ENCODE measurements at regions not wholly inside any gene's neighbourhood (a gene's known extent, or its start where the extent isn't known, plus 50 kb on each side); places are given as distances from the start of the nearest gene placed in this dataset.
"Not testable (repeated sequence)": the region's sequence is repeated elsewhere in the genome, so short reads cannot be mapped to it uniquely, and the experiment has no call there.

DNA sequence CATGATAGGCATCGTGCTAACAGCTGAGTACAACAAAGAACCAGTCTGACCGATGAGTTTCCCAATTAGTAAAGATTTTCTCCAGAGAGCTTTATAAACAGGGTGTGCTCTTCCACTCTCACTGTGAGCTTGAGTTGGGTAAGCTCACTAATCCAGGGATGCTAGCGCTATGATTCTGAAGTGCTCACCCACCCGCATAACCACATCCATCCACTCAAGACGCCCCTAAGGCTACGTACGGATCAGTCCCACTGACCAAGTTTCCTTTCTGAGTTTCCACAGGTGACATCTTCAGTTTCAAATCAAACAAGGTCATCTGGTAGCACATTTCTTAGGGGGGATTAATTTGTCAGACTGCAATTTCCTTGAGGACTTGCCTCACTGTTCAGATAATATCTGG lies 141.1 kb upstream of the ABI3BP start:
- DNase-seq = no peak

DNA sequence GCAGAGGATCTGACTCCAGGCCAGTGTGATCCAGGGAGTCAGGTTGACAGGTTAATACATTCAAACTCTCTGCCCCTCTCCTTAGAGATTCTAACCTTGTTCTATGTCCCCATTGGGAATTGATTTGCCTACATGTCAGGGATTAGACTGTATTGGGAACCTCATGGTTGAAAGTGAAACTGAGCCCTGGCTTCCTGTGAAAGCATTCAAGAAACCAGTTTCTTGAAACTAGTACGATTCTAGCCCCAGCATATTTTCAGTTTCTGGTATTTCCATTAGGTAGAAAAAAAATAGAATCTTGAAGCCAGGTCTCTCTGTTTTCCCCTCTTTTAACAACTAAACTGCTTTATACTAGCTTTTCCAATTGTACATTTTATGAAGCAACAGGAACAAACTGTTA lies 140.4 kb upstream of the ABI3BP start:
- no peak for DNase-seq

DNA sequence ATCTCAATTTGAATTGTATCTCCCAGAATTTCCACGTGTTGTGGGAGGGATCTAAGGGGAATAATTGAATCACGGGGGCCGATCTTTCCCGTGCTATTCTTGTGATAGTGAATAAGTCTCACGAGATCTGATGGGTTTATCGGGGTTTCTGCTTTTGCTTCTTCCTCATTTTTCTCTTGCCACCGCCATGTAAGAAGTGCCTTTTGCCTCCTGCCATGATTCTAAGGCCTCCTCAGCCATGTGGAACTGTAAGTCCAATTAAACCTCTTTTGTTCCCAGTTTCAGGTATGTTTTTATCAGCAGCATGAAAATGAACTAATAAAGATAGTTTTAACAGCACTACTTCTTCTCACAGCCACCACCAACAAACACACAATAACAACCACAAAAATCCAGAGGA lies 140.0 kb upstream of the ABI3BP start:
- DNase-seq = not testable (repeated sequence)

DNA sequence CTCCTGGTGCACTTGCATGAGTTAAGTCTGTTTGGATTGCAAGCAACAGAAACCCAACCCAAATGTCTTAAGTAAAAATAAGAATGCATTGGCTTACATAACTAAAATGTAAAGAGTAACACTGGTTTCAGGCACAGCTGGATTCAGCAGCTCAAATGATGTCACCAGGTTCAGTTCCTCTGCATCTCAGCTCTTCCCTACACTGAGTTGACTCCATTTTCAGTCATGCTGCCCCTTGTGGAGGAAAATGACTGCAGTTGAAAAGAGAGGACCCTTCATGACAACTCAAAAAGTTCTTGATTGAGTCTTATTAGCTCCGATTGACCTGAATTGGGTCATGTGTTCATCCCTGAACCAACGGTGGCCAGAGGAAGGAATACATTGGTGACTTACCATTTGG lies 138.5 kb upstream of the ABI3BP start:
- DNase-seq = no peak

DNA sequence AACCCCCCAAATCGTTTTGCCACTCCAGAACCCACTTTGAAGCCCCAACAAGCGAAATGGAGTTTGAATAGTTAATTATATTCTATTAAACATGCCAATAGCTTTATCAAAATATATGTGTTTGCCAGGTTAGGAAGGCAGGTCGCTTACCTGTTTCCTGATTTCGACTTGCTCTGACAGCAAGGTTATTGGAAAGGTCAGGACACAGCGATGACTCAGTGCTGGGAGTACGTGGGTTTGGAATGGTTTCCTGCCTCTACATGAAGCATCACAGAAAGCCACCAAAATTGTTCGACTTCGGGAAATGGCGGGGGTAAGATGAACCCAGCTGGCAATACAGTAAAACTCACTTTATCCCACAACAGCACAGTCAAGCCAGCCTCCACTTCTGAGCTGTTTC lies 135.6 kb upstream of the ABI3BP start:
- no peak for DNase-seq

DNA sequence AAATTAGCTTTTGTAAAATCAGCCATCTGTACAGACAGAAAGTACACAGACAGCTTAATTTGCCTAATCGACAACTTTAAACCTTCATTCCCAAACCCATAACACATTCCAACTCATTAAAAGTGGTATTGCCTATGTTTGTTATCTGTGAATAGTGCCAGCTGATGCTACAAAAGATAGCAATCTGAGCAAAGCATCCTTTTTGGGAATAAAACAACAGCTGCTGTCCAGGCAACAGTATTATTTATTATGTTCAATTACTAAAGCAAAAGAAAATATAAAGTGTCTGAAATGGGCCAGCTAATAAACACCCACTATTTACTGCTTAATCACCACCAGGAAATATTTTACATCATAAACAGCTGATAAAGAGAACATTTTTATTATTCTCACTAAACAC lies 134.8 kb upstream of the ABI3BP start:
- DNase-seq = no peak

DNA sequence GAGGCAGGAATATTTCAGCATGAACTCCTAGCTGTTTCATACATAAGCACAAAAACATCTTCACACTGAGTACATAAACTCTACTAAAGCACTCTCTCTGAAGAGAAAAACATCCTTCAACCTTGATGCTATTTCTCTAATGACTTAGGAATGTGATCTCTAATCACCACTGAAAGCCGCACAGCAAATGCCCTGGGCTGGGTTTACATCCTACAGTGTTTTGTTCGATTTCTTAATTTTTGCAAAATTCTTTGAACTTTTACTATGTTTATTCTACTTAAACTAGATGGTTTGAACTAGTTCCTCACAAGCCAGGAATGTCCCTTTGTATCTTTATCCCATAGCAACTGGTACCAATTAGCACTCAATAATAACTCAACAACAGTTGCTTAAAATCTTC lies 130.9 kb upstream of the ABI3BP start:
- no peak for DNase-seq

- no peak for DNase-seq
These were observed 129.9 kb upstream of the ABI3BP start for GRCh38 chr3:101123081-101123480.

DNA sequence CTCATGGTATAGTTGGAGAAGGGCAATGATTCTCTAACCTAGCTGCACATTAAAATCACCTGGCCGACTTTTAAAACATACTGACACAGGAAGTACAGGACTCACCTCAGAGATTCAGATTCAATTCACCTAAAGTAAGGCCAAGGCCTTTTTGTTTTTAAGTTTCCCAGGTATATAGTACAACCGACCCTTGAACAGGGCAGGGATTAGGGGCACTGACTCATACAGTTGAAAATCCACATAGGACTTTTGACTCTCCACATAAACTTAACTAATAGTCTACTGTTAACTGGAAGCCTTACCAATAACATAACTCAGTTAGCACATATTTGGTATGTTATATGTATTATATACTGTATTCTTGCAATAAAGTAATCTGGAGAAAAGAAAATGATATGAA lies 129.5 kb upstream of the ABI3BP start:
- DNase-seq = no peak

DNA sequence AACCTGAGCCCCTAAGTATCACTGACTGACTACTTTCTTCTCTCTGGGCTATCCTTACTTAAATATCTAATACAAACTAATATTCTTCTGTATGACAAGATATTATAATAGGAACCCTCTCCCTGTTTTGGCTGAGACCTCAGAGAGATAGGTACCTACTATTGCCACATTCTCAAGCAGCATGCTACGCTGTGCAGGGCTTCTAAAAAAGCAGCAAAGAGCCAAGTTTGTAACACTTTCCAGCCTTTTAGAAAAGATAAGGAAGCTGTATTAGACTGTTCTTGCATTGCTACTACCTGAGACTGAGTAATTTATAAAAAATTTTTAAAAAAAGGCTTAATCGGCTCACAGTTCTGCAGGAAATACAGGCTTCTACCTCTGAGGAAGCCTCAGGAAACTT lies 126.8 kb upstream of the ABI3BP start:
- DNase-seq = no peak

- no peak for DNase-seq
These were observed 126.3 kb upstream of the ABI3BP start for GRCh38 chr3:101119535-101119934.

GRCh38 chr3:101117980-101118379 lies 124.8 kb upstream of the ABI3BP start:
- DNase-seq = no peak

DNA sequence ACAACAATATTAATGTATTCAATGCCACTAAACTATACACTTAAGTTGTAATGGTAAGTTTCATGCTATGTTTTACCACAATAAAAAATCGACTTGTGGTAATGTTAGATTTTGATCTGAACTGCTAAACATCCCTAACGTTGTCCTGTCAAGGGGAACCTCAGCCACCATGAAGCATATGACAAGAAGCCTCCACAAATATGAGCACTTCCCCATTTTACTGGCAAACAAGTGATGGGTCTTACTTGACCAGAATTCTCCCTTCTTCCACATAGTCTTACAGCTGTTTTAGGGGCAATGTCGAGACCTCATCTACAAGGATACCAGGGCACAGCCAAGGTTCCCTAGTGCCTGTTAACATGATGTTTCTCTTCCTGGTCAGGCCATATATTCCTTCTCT lies 124.2 kb upstream of the ABI3BP start:
- no peak for DNase-seq

- not testable (repeated sequence) for DNase-seq
These were observed 117.1 kb upstream of the ABI3BP start for GRCh38 chr3:101110295-101110694.

DNA sequence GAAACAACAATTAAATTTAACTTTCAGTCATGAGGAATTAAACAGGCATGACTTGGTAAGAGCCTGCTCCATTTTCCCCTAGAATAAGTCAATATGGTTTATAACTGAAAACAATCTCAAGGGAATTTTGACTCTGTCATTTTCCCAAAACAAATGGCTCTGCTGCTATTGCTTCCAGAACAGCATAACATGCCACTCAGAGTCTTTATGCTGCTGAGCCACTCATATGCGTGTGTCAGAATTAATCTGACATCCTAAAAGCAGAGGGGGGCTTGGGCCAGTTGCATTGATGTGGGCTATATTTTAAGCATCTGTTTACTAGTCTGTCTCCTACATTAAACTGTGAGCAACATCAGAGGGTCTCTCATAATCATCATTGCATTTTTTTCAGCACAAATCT lies 111.1 kb upstream of the ABI3BP start:
- no peak for DNase-seq

- DNase-seq = no peak
These were observed 109.6 kb upstream of the ABI3BP start for GRCh38 chr3:101102678-101103296.

- no peak for DNase-seq
These were observed 107.3 kb upstream of the ABI3BP start for GRCh38 chr3:101100361-101101009.

- no peak for DNase-seq
These were observed 106.6 kb upstream of the ABI3BP start for GRCh38 chr3:101099791-101100190.

GRCh38 chr3:101096444-101096843 lies 103.2 kb upstream of the ABI3BP start:
- DNase-seq = no peak

DNA sequence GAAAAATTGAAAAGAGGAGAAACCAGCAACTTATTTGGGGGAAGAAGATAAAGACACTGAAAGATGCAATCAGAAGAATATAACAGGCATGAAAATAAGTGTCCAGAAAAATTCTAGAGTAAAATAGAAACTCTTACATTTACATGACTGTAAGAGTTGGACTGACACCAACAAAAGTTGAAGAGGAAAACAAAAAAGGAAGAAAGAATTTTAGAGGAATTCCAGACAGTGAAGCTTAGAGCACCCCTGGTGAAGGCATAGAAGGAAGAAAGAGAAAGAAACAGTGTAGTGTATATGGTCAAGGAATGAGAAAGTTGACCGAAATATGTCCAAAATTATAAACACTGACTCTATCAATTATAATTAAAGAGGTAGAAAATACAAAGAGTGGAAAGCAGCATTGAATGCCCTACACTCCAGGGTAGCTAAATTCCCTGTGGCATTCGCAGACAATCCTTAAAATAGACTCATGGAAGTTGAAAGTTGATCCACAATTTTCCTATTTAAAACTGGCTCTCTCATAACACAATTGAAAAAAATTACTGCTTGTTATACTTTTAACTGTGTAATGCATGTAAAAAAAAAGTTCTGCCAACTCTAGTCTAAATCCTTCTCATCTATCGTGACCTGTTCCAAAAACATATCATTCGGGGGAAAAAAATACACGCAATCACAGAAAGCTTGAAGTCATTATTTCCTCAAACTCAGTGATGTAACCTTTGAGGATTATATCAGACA lies 102.6 kb upstream of the ABI3BP start:
- no peak for DNase-seq

DNA sequence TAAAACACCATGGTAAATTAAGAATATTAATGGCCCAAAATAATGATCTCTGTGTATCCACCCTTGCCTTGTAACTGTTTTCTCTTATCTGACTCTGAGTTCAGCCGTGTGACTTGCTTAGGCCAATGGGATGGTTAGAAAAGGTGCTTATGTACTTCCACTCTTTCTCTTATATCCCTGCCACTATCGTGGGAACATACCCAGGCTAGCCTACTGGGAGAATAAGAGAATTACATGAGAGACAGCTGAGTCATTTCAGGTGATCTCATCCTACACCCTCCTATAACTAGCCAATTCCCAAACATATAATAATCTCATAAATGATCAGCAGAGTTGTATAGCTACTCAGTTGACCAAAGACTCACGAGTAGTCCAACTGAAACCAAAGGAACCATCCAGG lies 98.3 kb upstream of the ABI3BP start:
- no peak for DNase-seq

DNA sequence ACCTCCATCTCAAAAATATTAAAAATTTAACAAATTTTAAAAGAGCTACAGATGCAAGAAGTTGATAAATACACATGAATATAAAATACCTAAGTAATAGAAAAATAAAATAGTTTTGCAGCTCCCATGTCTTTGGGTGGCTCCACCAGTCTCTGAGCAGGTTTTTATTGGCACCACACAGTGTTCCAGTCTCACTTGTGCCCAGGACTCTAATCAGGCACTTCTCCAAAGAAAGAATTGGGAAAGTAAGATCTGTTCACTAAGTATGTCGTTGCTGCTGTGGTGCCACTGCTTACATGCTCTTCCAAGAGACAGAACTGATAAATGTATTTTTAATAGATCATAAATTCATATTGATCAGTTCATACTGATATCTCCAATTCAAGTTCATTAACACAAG lies 92.5 kb upstream of the ABI3BP start:
- DNase-seq = no peak

DNA sequence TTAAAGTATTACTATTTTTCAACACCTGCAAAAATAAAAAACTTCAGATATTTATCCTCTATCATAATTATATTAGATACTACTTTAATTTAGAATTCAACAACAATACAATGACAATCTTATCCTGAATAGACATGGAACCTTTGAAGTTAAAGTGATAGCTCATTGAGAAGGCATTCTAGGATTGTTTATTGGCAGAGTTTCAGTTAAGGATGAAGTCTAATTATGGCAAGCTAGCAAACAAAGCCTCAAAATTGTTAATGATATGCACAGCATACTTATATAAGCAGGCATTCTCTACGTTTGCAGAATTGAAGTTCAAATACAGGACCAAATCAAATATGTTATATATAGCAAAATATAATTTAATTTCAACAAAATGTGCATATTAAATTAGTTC lies 91.2 kb upstream of the ABI3BP start:
- DNase-seq = no peak

DNA sequence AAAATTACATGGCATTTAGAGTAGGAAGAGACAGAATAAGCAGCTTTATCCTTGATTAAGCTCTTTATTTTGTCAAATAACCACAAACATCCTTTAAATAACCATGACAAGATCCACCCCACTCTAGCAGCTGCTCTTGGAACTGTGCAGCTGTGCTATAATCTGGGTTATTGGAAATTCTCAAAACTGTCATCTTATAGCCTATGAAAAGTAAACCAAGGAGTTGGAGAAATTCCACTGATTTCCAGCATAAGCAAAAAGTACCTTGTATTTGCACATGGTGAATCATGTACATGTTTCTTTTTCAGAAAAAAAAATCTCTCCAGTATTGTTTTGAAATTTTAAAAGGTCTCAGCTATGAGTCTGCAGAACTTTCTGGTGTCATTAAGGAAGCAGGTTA lies 88.8 kb upstream of the ABI3BP start:
- no peak for DNase-seq

DNA sequence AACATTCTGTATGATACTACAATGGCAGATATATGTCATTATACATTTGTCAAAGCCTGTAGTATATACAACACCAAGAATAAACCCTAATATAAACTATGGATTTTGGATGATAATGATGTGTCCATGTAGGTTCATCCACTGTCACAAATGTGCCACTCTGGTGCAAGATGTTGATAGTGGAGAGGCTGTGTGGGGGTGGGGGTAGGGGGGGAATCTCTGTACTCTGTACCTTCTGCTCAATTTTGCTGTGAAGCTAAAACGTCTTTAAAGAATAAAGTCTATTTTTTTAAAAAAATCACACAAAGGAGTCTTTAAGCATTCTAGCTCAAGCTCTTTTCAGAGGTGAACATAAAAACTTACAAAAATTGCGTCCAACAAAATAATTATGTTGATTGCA lies 88.2 kb upstream of the ABI3BP start:
- no peak for DNase-seq
